IPS-20b (cell line): ENCODE measurements at regions not wholly inside any gene's neighbourhood (a gene's known extent, or its start where the extent isn't known, plus 50 kb on each side); places are given as distances from the start of the nearest gene placed in this dataset.
"Not testable (repeated sequence)": the region's sequence is repeated elsewhere in the genome, so short reads cannot be mapped to it uniquely, and the experiment has no call there.

ENCODE experiments used
- H3K27ac ChIP-seq: one replicate; pipeline ENCODE4 v1.5.1; 2013; ENCODE audit warnings: low read length
- H3K27me3 ChIP-seq: 2 replicates; pipeline ENCODE4 v1.6.1; 2013; ENCODE audit warnings: mild to moderate bottlenecking, low read length, inconsistent platforms; ENCODE audit not compliant: insufficient read depth
- H3K36me3 ChIP-seq: 2 replicates; pipeline ENCODE4 v1.6.1; 2013; ENCODE audit warnings: low read depth, mild to moderate bottlenecking, inconsistent platforms, low read length, moderate library complexity; ENCODE audit not compliant: insufficient read depth
- H3K4me1 ChIP-seq: 2 replicates; pipeline ENCODE4 v1.6.1; 2013; ENCODE audit warnings: mild to moderate bottlenecking, control low read depth, inconsistent platforms, low read length, moderate library complexity; ENCODE audit not compliant: insufficient read depth
- H3K4me3 ChIP-seq: 2 replicates; pipeline ENCODE4 v1.5.1; 2013; ENCODE audit warnings: mild to moderate bottlenecking, low read length, inconsistent platforms
- H3K9ac ChIP-seq: 2 replicates; pipeline ENCODE4 v1.6.1; 2013; ENCODE audit warnings: low read depth, mild to moderate bottlenecking, inconsistent platforms, low read length, moderate library complexity
- H3K9me3 ChIP-seq: 2 replicates; pipeline ENCODE4 v1.6.1; 2013; ENCODE audit warnings: mild to moderate bottlenecking, low read depth, low read length, inconsistent platforms; ENCODE audit not compliant: insufficient read depth

- H3K4me1 ChIP-seq, result peaks cover 8% of the 10 kb centered on the region
- H3K27ac ChIP-seq, result no peak overlapping the region
These were observed 68.7 kb downstream of the MEPE start for GRCh38 chr4:87901422-87901992.

GRCh38 chr4:87904639-87905160 lies 70.8 kb upstream of the SPP1 start:
- Histone ChIP-seq H3K9me3 (no peaks in the 10 kb centered on the region), H3K9ac (no peak overlapping the region), H3K27ac (no peak overlapping the region), H3K27me3 (no peaks in the 10 kb centered on the region), H3K36me3 (no peaks in the 10 kb centered on the region), H3K4me3 (no peak overlapping the region), H3K4me1 (peaks cover 3% of the 10 kb centered on the region; the same call in 1 of the 2 replicates)

More at GRCh38 chr4:87901422-87901992, 68.7 kb downstream of the MEPE start:
- H3K9ac ChIP-seq, result no peak overlapping the region
- no peaks in the 10 kb centered on the region for H3K36me3 ChIP-seq
- no peak overlapping the region for H3K4me3 ChIP-seq
- H3K9me3 ChIP-seq, result no peaks in the 10 kb centered on the region
- H3K27me3 ChIP-seq, result no peaks in the 10 kb centered on the region

- Histone ChIP-seq H3K9me3 (no peaks in the 10 kb centered on the region), H3K9ac (no peak overlapping the region), H3K4me1 (peaks cover 24% of the 10 kb centered on the region), H3K27ac (no peak overlapping the region), H3K36me3 (no peaks in the 10 kb centered on the region), H3K27me3 (no peaks in the 10 kb centered on the region), H3K4me3 (no peak overlapping the region)
These were observed 67.2 kb upstream of the SPP1 start for GRCh38 chr4:87908336-87908735.

- H3K9ac ChIP-seq, result peak overlapping the region; percentile 38; the same call in 1 of the 2 replicates
- H3K36me3 ChIP-seq, result no peaks in the 10 kb centered on the region
- H3K9me3 ChIP-seq, result no peaks in the 10 kb centered on the region
- H3K27me3 ChIP-seq, result no peaks in the 10 kb centered on the region
- no peak overlapping the region for H3K27ac ChIP-seq
- H3K4me3 ChIP-seq, result no peak overlapping the region
- H3K4me1 ChIP-seq, result peaks cover 32% of the 10 kb centered on the region
These were observed 64.7 kb upstream of the SPP1 start for GRCh38 chr4:87910795-87911194.

GRCh38 chr4:87911252-87911774 lies 64.2 kb upstream of the SPP1 start:
- H3K27ac ChIP-seq, result no peak overlapping the region
- peak overlapping the region; percentile 38; the same call in 1 of the 2 replicates for H3K9ac ChIP-seq
- H3K4me3 ChIP-seq, result no peak overlapping the region
- H3K9me3 ChIP-seq, result no peaks in the 10 kb centered on the region
- no peaks in the 10 kb centered on the region for H3K36me3 ChIP-seq
- H3K4me1 ChIP-seq, result peaks cover 32% of the 10 kb centered on the region
- no peaks in the 10 kb centered on the region for H3K27me3 ChIP-seq

- Histone ChIP-seq H3K4me1 (peaks cover 42% of the 10 kb centered on the region), H3K9ac (no peak overlapping the region), H3K27me3 (no peaks in the 10 kb centered on the region), H3K4me3 (no peak overlapping the region), H3K9me3 (no peaks in the 10 kb centered on the region), H3K27ac (no peak overlapping the region), H3K36me3 (no peaks in the 10 kb centered on the region)
These were observed 63.1 kb upstream of the SPP1 start for GRCh38 chr4:87912164-87913004.

- H3K4me3 ChIP-seq, result no peak overlapping the region
- H3K4me1 ChIP-seq, result peaks cover 52% of the 10 kb centered on the region
- H3K9ac ChIP-seq, result no peak overlapping the region
- H3K27ac ChIP-seq, result no peak overlapping the region
- no peaks in the 10 kb centered on the region for H3K36me3 ChIP-seq
- H3K9me3 ChIP-seq, result no peaks in the 10 kb centered on the region
- no peaks in the 10 kb centered on the region for H3K27me3 ChIP-seq
These were observed 61.6 kb upstream of the SPP1 start for GRCh38 chr4:87913896-87914295.

GRCh38 chr4:87915621-87916020 lies 59.9 kb upstream of the SPP1 start:
- H3K4me3 ChIP-seq, result no peak overlapping the region
- peaks cover 58% of the 10 kb centered on the region for H3K4me1 ChIP-seq
- H3K27ac ChIP-seq, result no peak overlapping the region
- no peaks in the 10 kb centered on the region for H3K9me3 ChIP-seq
- no peaks in the 10 kb centered on the region for H3K27me3 ChIP-seq
- H3K9ac ChIP-seq, result no peak overlapping the region
- no peaks in the 10 kb centered on the region for H3K36me3 ChIP-seq

GRCh38 chr4:87916626-87917025 lies 58.9 kb upstream of the SPP1 start:
- Histone ChIP-seq H3K9ac (no peak overlapping the region; the same call in 1 of the 2 replicates), H3K4me1 (peaks cover 60% of the 10 kb centered on the region), H3K36me3 (no peaks in the 10 kb centered on the region), H3K27ac (peak overlapping the region; percentile 34), H3K9me3 (no peaks in the 10 kb centered on the region), H3K4me3 (no peak overlapping the region), H3K27me3 (no peaks in the 10 kb centered on the region)

GRCh38 chr4:87917911-87918310 lies 57.6 kb upstream of the SPP1 start:
- not testable (repeated sequence) for H3K27me3 ChIP-seq, H3K36me3 ChIP-seq, H3K9me3 ChIP-seq
- Histone ChIP-seq H3K27ac (peak overlapping the region; percentile 66), H3K4me1 (peaks cover 49% of the 10 kb centered on the region), H3K4me3 (peak overlapping the region; percentile 24; the same call in 1 of the 2 replicates), H3K9ac (peak overlapping the region; percentile 57; the same call in 1 of the 2 replicates)

- H3K27ac ChIP-seq, result peak overlapping the region; percentile 79
- no peaks in the 10 kb centered on the region for H3K27me3 ChIP-seq
- peak overlapping the region; percentile 90; the same call in 1 of the 2 replicates for H3K9ac ChIP-seq
- H3K4me1 ChIP-seq, result peaks cover 47% of the 10 kb centered on the region
- H3K36me3 ChIP-seq, result no peaks in the 10 kb centered on the region
- no peaks in the 10 kb centered on the region for H3K9me3 ChIP-seq
- H3K4me3 ChIP-seq, result peak overlapping the region; percentile 64
These were observed 57.0 kb upstream of the SPP1 start for GRCh38 chr4:87918314-87919058.
